Choroid plexus epithelial cell (primary cell): ENCODE measurements at regions not wholly inside any gene's neighbourhood (a gene's known extent, or its start where the extent isn't known, plus 50 kb on each side); places are given as distances from the start of the nearest gene placed in this dataset.

Experiments
- DNase-seq: peaks from one replicate; pipeline ENCODE4 v3.0.0-alpha.2; 2010; ENCODE audit warnings: low read depth
- H3K4me3 ChIP-seq: 2 replicates; pipeline ENCODE4 v1.5.1; 2011; ENCODE audit warnings: low read depth, mild to moderate bottlenecking, control low read depth, low read length, moderate library complexity
- TF ChIP-seq, protein P1 (sequence below): conservative IDR thresholded peaks from 2 replicates; pipeline ENCODE4 v1.5.1; 2011; ENCODE audit warnings: low read depth, mild to moderate bottlenecking, control low read depth, inconsistent platforms, low read length, moderate library complexity

DNA sequence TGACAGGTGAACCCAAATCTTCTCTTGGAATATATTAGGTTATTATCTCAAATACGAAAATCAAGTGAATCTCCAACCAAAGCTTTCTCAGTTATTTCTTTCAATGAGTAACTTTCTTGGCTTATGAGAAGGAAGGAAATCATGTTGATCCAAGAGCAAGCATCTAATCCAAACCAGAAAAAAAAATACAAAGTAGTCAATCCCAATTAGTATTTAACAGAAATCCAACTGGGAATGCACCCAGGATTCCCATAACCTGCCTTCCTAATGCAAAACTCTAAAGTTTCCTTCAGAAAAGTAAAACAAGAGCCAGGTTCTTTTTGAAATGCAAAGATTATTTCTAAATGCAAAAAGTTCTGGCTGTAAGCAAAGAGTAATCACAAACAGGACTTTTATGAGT, 289.3 kb downstream of the SHOX2 start:
- no peak for DNase-seq
- TF ChIP-seq, protein P1, sequence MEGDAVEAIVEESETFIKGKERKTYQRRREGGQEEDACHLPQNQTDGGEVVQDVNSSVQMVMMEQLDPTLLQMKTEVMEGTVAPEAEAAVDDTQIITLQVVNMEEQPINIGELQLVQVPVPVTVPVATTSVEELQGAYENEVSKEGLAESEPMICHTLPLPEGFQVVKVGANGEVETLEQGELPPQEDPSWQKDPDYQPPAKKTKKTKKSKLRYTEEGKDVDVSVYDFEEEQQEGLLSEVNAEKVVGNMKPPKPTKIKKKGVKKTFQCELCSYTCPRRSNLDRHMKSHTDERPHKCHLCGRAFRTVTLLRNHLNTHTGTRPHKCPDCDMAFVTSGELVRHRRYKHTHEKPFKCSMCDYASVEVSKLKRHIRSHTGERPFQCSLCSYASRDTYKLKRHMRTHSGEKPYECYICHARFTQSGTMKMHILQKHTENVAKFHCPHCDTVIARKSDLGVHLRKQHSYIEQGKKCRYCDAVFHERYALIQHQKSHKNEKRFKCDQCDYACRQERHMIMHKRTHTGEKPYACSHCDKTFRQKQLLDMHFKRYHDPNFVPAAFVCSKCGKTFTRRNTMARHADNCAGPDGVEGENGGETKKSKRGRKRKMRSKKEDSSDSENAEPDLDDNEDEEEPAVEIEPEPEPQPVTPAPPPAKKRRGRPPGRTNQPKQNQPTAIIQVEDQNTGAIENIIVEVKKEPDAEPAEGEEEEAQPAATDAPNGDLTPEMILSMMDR: no peak
- H3K4me3 ChIP-seq: no peak overlapping the region

DNA sequence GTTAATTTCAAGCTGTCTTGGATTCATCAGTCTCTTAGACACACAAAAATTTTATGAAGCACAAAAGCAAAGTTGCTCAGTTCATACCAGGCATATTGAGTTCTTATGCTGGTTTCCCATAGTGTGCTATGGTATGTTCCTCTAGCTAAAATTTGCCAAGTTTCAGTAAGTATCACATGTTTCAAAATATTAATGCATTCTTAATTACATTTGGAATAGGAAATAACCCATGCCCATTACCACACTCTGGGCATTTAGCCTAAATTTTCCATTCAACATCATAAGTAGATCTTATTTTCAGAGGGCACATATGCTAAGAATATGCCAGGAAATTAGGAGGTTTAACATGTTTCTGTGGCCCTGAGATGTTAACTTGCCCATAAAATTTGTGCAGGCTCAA, 289.9 kb downstream of the SHOX2 start:
- TF ChIP-seq, protein P1: no peak
- no peak overlapping the region for H3K4me3 ChIP-seq
- no peak for DNase-seq

DNA sequence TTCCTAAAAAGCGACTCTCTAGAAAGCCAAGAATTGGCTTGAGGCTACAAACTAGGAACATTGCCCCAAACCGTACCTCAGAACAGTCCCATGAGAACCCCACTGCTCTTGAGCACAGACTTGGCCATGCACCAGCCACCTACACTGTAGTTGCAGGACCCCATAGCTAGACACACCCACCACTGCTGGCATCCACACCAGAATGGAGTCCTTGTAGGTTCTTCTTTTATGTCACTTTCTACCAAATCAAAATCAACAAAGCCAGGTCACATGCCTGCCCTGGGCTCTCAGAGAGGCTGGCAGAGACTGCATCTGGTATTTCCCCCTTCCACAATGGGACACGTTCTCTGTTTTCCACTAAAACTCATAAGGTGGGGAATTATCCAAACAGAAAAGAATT, 290.5 kb downstream of the SHOX2 start:
- TF ChIP-seq, protein P1: no peak
- DNase-seq: no peak
- no peak overlapping the region for H3K4me3 ChIP-seq

DNA sequence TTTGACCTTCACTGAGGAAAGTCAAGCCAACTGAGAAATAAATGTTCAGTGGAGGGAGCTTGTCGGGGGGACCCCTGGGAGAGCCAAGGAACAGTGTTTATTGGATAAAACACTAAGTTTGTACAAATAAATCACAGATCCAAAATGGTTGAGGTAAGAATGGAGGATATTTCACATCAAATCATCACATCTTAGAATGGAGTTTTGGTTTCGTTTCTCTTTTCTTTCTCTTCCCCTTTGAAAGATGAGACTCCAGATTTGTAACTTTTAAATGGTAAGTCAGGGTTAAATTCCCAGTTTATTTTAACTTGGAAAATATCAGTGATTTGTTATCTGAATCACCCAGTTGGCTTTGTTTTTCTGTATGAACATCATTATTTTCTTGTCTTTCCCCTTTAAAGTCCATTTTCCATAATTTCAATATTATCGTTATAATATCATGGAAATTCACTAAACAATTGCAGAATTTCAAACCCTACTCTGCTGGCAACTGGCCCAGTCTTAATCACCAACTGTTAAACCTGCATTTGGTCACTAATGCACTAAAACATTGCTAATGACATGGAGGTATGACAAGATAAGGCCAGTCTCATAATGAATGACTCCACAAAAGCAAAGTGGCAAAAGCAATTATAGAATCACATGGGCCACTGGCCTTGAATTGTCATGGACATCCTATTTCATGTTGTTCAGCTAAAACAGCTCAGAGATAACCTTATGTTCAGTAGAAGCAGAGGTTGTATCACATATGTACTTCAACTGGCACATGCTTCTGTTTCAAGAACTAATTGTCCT, 295.1 kb downstream of the SHOX2 start:
- TF ChIP-seq, protein P1: no peak
- no peak overlapping the region for H3K4me3 ChIP-seq
- peak; percentile 6 for DNase-seq

DNA sequence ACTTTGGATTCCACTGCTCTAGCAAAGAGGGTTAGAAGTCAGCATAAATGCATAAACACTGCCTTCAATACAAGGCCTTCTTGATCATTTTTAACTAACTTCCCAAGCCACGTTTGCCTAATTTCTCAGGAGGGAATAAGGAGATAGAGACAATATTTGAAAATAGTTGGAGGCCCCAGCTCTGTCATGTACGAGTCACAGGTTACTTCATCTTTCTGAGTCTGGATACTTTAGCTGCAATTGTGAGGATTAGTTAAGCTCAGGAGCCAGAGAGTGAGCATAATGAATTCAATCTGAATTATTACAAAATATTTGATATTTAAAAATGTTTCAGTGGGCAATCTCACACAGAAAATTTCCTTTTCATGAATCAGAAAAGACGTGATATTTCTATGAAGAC, 298.9 kb downstream of the SHOX2 start:
- no peak overlapping the region for H3K4me3 ChIP-seq
- DNase-seq: peak; percentile 9
- TF ChIP-seq, protein P1: no peak

DNA sequence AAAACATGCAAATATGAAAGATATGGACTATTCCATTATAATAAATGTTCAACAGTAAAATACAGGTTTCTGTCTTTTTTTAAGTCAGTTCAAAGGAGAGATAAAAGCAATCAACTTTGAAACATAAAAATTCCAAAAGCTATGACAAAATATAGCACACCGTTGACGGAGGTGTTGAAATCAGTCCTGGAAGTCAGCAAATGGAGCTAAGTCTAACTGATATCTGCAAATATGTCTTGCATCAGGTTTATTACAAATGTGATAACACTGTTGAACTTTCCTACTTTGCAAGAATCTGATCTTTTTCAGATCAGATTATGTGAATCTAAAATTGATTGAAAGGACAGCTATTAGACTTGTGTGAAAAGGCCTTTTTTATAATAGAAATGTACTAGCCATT, 300.7 kb downstream of the SHOX2 start:
- TF ChIP-seq, protein P1: no peak
- no peak for DNase-seq
- H3K4me3 ChIP-seq: no peak overlapping the region

DNA sequence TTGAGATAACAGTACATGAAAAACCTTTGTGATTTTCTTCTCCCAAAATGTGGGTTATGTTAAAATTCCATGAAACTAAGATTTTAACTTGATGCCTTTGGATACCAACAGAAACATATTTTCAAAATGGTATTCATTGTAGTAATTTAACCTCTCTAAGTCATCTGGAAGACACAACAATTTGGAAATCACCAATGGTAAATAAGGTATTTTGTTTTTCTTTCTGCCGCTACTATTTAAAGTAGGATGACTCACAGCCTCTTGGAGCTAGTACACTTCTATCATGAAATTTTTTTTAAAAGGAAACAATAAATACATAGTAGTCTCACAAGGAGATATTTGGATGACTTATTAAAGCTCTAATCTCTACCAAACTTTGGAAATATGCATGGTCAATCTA, 291.6 kb upstream of the VEPH1 start:
- no peak overlapping the region for H3K4me3 ChIP-seq
- DNase-seq: peak; percentile 67
- TF ChIP-seq, protein P1: no peak
